ENCODE measurements at regions not wholly inside any gene's neighbourhood (a gene's known extent, or its start where the extent isn't known, plus 50 kb on each side); places are given as distances from the start of the nearest gene placed in this dataset.

DNA sequence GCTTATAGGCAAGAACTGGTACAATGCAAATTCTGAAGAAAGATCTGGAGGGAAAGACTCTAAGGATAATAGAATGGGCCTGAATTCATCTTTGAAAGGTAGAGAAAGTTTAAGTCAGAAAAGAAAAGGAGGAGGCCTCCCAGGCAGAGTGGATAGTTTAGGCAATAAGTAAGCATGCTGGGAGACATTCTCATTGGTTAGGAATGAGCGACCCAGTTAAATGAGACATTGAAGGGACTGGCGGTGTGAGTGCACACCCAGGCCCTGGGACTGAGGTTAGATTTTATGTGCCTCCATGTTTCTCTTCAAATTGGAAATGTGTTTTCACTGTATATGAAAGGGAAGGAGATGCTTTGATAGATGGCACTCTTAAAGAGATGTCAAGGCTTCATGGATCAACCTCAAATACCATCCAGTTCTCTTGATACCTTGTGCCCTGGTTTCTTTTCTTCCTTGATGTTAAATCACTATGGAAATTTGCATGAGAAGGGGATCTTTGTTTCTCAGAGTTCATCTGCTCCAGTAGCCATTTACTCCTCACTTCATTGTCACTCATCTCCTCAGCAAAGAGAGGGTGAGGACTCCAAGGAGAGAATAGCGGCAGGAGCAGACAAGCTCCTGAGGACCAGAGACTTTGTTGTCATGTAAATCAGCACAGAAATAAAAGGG lies 584.2 kb upstream of the INTU start:
- DNase-seq (ENCODE audit: low read depth), result no peak
- TF ChIP-seq CTCF (conservative IDR thresholded peaks at IDR 0.05; ENCODE audit: control insufficient read depth, insufficient read depth, low read depth, low read length), result no peak
- no peak overlapping the region for H3K4me3 ChIP-seq (ENCODE audit: control insufficient read depth, low read depth, low read length)

GRCh38 chr4:127049526-127049925 lies 583.2 kb upstream of the INTU start:
- DNase-seq (ENCODE audit: low read depth), result no peak
- no peak for TF ChIP-seq CTCF (conservative IDR thresholded peaks at IDR 0.05; ENCODE audit: control insufficient read depth, insufficient read depth, low read depth, low read length)

GRCh38 chr4:127052742-127053141 lies 580.0 kb upstream of the INTU start:
- DNase-seq (ENCODE audit: low read depth), result no peak
- TF ChIP-seq CTCF (conservative IDR thresholded peaks at IDR 0.05; ENCODE audit: control insufficient read depth, insufficient read depth, low read depth, low read length), result no peak
- H3K4me3 ChIP-seq (ENCODE audit: control insufficient read depth, low read depth, low read length), result no peak overlapping the region

More at GRCh38 chr4:127049526-127049925, 583.2 kb upstream of the INTU start:
- no peak overlapping the region for H3K4me3 ChIP-seq (ENCODE audit: control insufficient read depth, low read depth, low read length)

DNA sequence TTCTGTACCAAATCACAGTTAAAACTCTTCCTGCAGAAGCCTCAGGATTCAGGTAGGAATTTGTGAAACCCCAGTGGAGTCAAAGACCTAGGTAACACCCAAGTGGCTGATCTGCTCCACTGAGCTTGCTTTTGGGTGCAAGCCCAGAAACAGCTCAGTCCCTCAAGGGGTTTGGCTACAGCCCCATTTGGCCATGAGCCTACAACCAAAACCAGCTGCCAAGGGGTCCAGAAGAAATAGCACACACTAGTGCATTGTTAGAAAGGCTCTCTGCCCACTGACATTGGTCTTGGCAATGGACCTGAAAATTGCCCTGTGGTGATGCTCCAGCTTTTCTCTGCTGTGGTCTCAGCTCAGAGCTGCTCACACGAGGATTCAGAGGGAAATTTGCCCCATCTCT lies 577.4 kb upstream of the INTU start:
- H3K4me3 ChIP-seq (ENCODE audit: control insufficient read depth, low read depth, low read length), result no peak overlapping the region
- TF ChIP-seq CTCF (conservative IDR thresholded peaks at IDR 0.05; ENCODE audit: control insufficient read depth, insufficient read depth, low read depth, low read length), result no peak
- peak; percentile 74 for DNase-seq (ENCODE audit: low read depth)

DNA sequence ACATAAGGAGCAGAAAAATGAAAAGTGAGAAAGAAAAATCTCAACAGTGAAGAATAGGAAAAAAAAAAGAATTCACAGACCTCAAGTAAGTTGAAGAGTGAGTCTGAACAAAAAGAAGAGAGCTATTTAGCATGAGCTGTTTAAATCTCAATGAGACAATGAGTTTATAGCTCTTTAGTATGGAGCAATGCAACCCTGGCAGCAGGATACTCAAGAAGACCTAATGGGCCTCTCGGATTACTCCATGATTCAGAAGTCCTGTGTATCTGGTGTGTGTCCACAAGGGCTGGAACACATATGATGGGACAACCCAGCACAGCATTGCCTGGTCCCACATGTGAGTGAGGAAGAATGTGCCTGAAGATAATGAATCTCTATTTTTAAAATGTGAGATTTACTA lies 563.1 kb upstream of the INTU start:
- H3K4me3 ChIP-seq (ENCODE audit: control insufficient read depth, low read depth, low read length), result no peak overlapping the region
- DNase-seq (ENCODE audit: low read depth), result peak; percentile 35
- no peak for TF ChIP-seq CTCF (conservative IDR thresholded peaks at IDR 0.05; ENCODE audit: control insufficient read depth, insufficient read depth, low read depth, low read length)

- no peak for TF ChIP-seq CTCF (conservative IDR thresholded peaks at IDR 0.05; ENCODE audit: control insufficient read depth, insufficient read depth, low read depth, low read length)
- no peak overlapping the region for H3K4me3 ChIP-seq (ENCODE audit: control insufficient read depth, low read depth, low read length)
- no peak for DNase-seq (ENCODE audit: low read depth)
These were observed 561.3 kb upstream of the INTU start for GRCh38 chr4:127071443-127071842.

DNA sequence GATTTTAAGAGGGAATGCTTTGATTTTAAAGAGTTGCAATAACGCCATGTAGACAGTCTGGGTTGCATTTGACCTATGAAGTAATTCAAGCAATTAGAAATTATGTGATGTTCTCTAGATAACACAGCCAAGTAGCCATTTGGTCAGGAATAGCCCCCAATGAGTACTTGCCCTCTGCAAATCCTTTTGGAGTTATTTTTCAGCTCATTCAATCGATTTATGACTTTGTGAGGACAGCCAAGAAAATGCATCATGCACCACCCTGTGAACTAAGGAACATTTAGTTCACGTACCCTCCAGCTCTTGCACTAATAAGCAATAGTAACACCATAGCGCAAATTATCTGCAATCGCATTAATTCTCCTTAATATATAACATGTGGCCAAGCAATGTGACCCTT lies 552.6 kb upstream of the INTU start:
- TF ChIP-seq CTCF (conservative IDR thresholded peaks at IDR 0.05; ENCODE audit: control insufficient read depth, insufficient read depth, low read depth, low read length), result no peak
- H3K4me3 ChIP-seq (ENCODE audit: control insufficient read depth, low read depth, low read length), result no peak overlapping the region
- no peak for DNase-seq (ENCODE audit: low read depth)
